SHP77 treated with DMSO at 0.1 percent for 48 hours (cell line): ENCODE measurements at regions not wholly inside any gene's neighbourhood (a gene's known extent, or its start where the extent isn't known, plus 50 kb on each side); places are given as distances from the start of the nearest gene placed in this dataset.

ENCODE experiments used
- DNase-seq: peaks from one replicate; lab custom pipeline; 2025; lab: John Stamatoyannopoulos, UW

DNA sequence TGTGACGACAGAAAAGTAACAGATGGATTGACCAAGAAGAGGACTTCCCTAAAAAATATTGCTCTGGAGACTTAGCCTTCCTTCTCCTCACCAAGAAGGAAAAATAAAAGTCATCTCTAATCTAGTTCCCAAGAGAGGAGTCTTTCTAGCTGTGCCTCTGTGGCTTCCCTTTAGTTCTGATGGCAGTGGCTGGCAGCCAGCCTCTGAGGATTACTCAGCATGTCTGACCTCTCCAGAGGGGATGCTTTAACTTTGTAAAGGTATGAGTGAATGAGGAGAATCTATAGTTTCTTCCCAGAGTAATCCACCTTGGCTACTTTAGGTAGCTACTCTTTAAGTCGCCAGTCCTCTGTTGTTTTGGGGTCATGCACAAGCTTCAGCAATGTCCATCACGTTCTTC lies 163.9 kb upstream of the KIT start:
- DNase-seq, result no peak

GRCh38 chr4:54495091-54495490 lies 162.7 kb upstream of the KIT start:
- no peak for DNase-seq

GRCh38 chr4:54495641-54496040 lies 162.1 kb upstream of the KIT start:
- DNase-seq, result no peak

DNA sequence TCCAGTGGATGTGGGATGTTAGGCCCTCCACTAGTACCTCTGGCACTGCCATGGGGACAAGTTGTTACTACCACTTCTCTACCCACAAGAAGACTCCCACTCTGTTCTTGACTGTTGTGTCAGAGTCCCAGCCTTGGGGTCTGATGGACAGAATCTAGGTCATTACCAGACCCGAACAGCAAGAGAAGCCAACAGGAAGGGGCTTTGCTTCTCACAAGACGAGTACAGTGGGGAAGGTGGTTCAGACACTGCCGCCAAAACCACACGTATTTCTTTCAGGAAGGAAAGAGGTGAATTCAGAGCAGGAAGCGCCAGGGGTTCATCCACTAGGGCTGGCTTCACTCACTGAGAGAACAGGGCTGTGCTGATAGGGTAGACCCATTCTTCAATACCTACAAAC lies 161.3 kb upstream of the KIT start:
- no peak for DNase-seq

GRCh38 chr4:54497947-54498346 lies 159.8 kb upstream of the KIT start:
- DNase-seq, result no peak

GRCh38 chr4:54498661-54499111 lies 159.1 kb upstream of the KIT start:
- no peak for DNase-seq

GRCh38 chr4:54499308-54500074 lies 158.3 kb upstream of the KIT start:
- no peak for DNase-seq

GRCh38 chr4:54505362-54505761 lies 152.4 kb upstream of the KIT start:
- no peak for DNase-seq

GRCh38 chr4:54505996-54506395 lies 151.8 kb upstream of the KIT start:
- DNase-seq, result no peak

GRCh38 chr4:54509057-54509456 lies 148.7 kb upstream of the KIT start:
- no peak for DNase-seq

DNA sequence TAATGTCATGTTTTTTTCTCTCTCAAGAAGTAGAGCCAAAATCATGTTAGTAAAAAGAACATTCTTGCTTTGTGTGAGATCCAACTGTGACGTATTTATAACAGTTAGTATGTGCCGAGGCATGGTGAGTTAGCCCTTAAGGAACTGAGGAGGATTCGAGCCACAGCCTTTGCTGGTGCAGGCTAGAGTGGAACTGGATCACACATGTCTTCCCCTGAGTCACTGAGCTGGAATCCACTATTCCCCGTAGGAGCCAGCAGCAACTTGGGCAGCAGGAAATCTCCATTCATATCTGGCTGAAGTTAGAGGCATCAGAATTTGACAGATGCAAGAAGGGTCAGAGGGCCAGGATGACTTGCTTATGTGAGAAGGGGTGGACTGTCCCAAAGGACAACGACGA lies 144.6 kb upstream of the KIT start:
- no peak for DNase-seq

GRCh38 chr4:54513741-54514140 lies 144.0 kb upstream of the KIT start:
- DNase-seq, result no peak

DNA sequence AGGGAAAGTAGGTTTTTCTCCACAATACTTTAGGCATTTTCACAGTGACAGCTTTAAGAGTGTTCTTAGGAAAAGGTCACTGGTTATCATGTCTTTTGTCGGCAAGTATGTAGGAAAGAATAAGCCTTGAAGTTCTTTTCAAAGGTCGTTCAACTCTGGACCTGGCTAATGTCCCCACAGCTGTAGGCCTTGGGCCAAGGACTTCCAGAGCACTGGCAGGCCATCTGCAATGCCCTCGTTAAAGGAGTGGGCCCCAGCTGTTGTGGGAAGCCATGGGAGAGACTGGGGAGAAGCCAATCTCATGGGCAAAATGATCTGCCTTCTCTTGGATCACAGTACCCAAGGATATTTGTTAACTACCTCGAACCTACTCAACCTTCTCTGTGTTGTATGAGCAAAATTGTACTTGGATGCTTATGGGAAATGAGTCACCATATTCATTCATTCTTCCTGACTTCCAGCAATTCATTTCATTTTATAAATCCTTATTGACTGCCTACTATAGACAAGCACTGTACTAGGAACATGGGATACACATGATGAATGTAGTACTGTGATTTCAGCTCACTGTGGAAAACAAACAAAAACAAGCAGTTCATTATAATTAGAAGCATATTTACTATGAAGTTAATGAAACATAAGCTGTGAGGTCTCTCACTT lies 141.1 kb upstream of the KIT start:
- DNase-seq, result no peak

DNA sequence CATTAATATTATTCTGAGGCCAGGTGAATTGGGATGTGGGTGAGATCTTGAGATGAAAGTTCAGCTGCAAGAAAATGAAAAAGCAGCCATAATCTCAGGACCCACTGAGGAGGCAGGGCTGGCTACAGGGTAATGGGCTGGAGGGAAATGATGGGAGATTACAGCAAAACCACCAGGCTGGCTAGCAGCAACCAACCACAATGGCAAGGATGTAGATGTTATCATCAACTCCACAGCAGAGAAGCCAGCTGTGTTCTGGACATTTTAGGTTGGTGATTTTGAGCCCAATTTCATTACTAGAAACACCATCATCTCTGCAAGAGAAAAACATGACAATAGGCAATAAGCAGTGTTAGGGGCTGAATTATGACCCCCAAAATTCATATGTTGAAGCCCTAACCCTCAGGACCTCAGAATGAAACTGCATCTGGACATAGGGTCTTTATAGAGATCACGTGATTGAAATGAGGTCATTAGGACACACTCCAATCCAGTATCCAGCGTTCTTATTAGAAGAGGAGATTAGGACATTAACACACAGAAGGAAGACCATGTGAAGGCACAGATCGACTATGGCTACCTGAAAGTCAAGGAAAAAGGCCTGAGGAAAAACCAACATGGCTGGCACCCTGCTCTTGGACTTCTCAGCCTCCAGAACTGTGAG lies 139.8 kb upstream of the KIT start:
- DNase-seq, result no peak

- no peak for DNase-seq
Observed at GRCh38 chr4:54525602-54526001, 132.2 kb upstream of the KIT start.

DNA sequence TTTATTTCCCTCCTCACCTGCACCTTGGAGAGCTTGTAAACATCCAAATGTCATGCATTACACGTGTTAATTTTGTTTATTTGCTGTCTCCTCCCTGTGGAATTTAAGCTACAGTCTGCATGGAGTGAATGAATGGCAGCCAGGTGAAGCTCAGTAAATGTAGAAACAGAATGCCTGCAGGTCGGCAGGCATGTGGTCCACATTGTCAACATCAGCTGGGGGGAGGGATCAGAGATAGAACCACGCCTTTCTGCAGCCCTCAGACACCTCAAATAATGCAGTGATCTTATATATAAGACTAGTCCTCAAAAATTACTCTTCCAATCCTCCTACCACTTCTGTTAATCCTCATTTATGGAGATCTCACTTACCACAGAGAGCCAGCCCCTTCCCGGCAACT lies 131.2 kb upstream of the KIT start:
- DNase-seq, result no peak

- DNase-seq, result no peak
Observed at GRCh38 chr4:54527532-54527931, 130.2 kb upstream of the KIT start.

- DNase-seq, result peak; percentile 53
Observed at GRCh38 chr4:54539500-54540029, 118.2 kb upstream of the KIT start.

DNA sequence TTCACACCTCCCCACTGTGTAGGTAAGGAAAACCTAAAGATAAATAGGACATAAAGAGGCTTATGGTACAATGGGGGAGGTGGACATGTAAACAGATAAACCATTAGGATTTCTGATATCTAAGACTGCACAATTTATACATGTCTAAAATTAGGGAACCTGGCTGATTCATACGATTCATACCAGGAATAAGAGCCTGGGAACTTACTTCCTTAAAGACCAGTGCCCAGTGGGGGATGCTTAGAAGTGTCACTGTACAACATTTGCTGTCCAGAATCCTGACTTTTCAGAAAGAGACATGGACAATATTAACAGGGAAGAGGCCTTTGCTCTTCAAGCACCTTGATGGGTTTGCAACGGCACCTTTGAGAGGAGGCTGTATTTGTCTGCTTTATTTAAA lies 116.8 kb upstream of the KIT start:
- DNase-seq, result no peak

DNA sequence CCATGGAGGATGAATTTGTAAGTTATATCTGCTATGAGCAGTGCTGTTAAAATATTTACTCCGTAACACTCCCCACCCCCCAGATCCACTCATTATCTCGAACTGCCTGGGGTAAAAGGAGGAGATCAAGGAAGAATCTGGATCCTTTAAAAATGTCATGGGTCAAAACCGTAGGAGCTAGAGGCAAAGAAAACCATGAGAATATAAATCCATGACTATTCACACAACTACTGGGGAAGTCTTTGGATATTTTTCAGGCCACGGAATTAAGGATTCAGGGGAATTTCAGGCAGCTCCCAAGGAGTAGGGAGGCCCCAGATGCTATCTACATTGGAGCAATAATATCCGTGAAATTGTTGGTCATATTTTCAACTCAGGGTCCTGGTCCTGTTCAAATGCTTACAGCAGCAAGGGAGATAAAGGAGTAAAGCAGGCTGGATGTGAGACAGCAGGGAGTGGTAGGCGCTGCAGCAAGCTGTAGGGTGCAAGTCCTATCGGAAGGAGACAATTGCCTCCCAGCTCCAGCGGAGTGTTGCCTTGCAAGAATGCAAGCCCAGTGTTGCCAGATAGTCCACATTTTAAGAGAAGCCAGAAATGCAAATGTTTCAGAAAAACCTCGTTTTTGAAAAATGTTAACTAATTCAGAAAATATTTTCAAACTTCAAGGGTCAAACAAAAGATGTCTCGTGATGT lies 116.2 kb upstream of the KIT start:
- no peak for DNase-seq

DNA sequence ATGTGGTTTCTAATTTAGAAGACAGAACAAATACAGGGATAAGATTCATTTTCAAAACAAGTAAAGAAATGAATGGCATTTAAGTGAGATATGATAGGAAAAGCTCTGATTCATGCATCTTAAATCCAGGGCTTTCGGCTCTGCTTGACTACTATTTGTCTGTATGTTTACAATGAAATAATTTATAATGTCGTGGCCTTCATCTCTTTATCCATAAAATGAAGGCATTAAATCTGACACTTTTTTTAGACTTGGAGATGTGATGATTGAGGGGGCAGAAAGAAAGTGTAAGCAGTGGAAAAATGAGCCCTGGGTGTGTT lies 115.7 kb upstream of the KIT start:
- no peak for DNase-seq

GRCh38 chr4:54542540-54543041 lies 115.2 kb upstream of the KIT start:
- no peak for DNase-seq
